Mucosa of descending colon (tissue), 3 donors: ENCODE measurements at regions not wholly inside any gene's neighbourhood (a gene's known extent, or its start where the extent isn't known, plus 50 kb on each side); places are given as distances from the start of the nearest gene placed in this dataset.

Experiments used
- ATAC-seq: fragments of 200-7000 bp; cut with Tn5 transposase; one replicate; pipeline ENCODE4 v1.9.1; 2020; ENCODE audit warnings: mild to moderate bottlenecking, moderate library complexity
- DNase-seq, 3 donors: peaks; one replicate each; pipeline ENCODE4 v3.0.0-alpha.2; 2020
- H3K36me3 ChIP-seq: fragments of 200-600 bp; one replicate; pipeline ENCODE4 v1.8.0; 2021; ENCODE audit warnings: low read depth, mild to moderate bottlenecking
- H3K4me1 ChIP-seq: fragments of 200-600 bp; one replicate; pipeline ENCODE4 v1.8.0; 2021; ENCODE audit warnings: low read depth, mild to moderate bottlenecking
- H3K4me3 ChIP-seq: fragments of 200-600 bp; one replicate; pipeline ENCODE4 v1.8.0; 2021; ENCODE audit warnings: mild to moderate bottlenecking
- H3K9me3 ChIP-seq: fragments of 200-600 bp; one replicate; pipeline ENCODE4 v1.8.0; 2021; ENCODE audit warnings: mild to moderate bottlenecking
- intact Hi-C, 2 donors: fragments of 100-400 bp; cut with DNase I in 1 of 2; cut with micrococcal nuclease in 1 of 2; formaldehyde crosslinking; loops; one replicate each; pipeline versions ENCODE4 v1.11.0 to v1.11.1; 2022; cut with DNase I, micrococcal nuclease
- TF ChIP-seq, protein P1 (sequence below): fragments of 200-600 bp; IDR thresholded peaks from one replicate; pipeline ENCODE4 v1.8.0; 2022; ENCODE audit warnings: antibody characterized with exemption, mild to moderate bottlenecking
- donor health status: DM: no; HTN: no; CAD: no; lungs with moderate emphysema.
- donor health status: DM: no; HTN: no; CAD: no.
- donor health status: DM: no; HTN: yes; CAD: no.

DNA sequence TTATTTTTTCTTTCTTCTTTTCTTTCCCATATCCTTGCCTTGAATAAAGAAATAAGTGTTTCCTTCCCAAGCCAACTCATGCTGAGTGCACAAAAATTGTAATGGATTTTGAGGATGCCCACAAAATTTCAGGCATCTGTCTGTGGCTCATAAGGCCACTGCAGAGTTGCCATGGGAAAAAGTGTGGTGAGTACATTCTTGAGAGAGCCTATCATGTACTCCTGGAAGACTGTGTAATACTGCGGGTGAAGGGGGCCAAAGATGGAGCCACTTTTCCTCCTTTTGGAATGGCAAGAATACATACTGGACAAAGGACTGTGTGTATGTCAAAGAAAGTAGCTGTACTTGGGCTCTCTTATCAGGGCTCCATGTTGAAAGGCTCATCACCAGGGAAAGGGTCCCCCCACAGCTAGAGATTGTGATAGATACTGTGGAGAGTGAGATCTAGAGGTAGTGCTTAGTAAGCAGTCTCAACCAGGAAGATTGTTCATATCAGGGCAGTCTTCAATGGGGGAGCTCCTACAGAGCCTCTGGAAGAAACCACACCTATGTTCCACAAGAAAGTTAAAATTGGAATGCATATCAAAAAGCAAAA lies 341.6 kb upstream of the KCND2 start:
- TF ChIP-seq, protein P1, sequence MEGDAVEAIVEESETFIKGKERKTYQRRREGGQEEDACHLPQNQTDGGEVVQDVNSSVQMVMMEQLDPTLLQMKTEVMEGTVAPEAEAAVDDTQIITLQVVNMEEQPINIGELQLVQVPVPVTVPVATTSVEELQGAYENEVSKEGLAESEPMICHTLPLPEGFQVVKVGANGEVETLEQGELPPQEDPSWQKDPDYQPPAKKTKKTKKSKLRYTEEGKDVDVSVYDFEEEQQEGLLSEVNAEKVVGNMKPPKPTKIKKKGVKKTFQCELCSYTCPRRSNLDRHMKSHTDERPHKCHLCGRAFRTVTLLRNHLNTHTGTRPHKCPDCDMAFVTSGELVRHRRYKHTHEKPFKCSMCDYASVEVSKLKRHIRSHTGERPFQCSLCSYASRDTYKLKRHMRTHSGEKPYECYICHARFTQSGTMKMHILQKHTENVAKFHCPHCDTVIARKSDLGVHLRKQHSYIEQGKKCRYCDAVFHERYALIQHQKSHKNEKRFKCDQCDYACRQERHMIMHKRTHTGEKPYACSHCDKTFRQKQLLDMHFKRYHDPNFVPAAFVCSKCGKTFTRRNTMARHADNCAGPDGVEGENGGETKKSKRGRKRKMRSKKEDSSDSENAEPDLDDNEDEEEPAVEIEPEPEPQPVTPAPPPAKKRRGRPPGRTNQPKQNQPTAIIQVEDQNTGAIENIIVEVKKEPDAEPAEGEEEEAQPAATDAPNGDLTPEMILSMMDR, result no peak
- Histone ChIP-seq H3K36me3 (no peaks in the 10 kb centered on the region), H3K9me3 (no peaks in the 10 kb centered on the region), H3K4me3 (no peak overlapping the region), H3K4me1 (no peaks in the 10 kb centered on the region)
- intact Hi-C loops, result no loop called here
- ATAC-seq, result no peak
- no peak for DNase-seq

DNA sequence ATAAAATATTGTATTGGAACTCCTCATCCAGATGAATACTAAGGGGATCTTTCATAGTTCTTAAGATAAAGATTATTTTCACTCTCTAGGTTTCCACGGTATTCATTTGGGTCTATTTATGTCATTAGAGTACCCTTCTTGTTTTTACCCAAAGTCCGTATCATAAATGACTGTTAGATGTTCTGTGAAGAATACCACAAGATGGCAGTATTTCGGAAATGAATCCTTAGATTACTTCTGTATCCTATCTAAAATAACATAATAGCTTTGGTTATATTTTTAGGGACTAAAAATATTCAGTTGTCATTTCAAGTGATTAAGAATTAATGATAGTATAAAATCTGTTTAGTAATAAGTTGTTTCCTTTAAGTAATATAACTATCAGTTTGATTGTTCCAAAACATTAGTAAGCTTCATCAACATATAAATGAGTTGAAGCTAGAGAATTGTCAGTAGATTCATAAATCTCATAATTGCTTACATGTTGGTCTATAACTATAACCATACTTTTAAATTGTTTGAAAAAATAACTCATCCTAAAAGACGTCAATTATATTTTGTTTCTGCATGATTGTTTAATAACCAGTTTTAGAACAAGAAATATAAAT lies 337.5 kb upstream of the KCND2 start:
- Histone ChIP-seq H3K4me1 (no peaks in the 10 kb centered on the region), H3K36me3 (no peaks in the 10 kb centered on the region), H3K4me3 (no peak overlapping the region), H3K9me3 (no peaks in the 10 kb centered on the region)
- no peak for DNase-seq
- no peak for ATAC-seq
- TF ChIP-seq, protein P1, result no peak
- intact Hi-C loops, result no loop called here

- intact Hi-C loops, result no loop called here
- TF ChIP-seq, protein P1, result no peak
- ATAC-seq (no peak), DNase-seq (no peak)
- no peaks in the 10 kb centered on the region for H3K36me3 ChIP-seq
- no peak overlapping the region for H3K4me3 ChIP-seq
- H3K4me1 ChIP-seq, result no peaks in the 10 kb centered on the region
- H3K9me3 ChIP-seq, result no peaks in the 10 kb centered on the region
Observed at GRCh38 chr7:119936836-119937235, 336.1 kb upstream of the KCND2 start.

DNA sequence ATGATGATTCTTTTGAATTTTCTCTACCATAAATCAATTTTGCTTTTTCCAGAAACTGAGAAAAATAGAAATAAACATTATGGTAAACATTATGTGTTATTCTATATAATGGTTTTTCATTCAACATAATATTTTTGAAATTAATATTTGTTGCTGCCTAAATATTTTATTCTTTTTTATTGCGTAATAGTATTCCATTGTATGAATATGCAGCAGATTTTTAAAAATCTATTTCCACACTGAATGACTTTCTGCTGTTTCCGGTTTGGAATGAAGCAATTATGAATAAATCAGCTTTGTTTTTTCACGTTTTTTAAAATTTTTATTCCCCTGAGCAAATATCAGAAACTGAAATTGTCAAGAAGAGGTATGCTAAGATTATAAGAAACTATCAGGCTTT lies 335.2 kb upstream of the KCND2 start:
- H3K9me3 ChIP-seq, result no peaks in the 10 kb centered on the region
- H3K4me3 ChIP-seq, result no peak overlapping the region
- TF ChIP-seq, protein P1, result no peak
- H3K4me1 ChIP-seq, result no peaks in the 10 kb centered on the region
- no peak for DNase-seq
- intact Hi-C loops, result no loop called here
- ATAC-seq, result no peak
- no peaks in the 10 kb centered on the region for H3K36me3 ChIP-seq

GRCh38 chr7:119943942-119944600 lies 328.9 kb upstream of the KCND2 start:
- no peaks in the 10 kb centered on the region for H3K4me1 ChIP-seq
- TF ChIP-seq, protein P1, result no peak
- no peak for DNase-seq
- no peaks in the 10 kb centered on the region for H3K36me3 ChIP-seq
- no peak overlapping the region for H3K4me3 ChIP-seq
- ATAC-seq, result no peak
- no peaks in the 10 kb centered on the region for H3K9me3 ChIP-seq
- intact Hi-C loops, result no loop called here
